ENCODE measurements at regions not wholly inside any gene's neighbourhood (a gene's known extent, or its start where the extent isn't known, plus 50 kb on each side); places are given as distances from the start of the nearest gene placed in this dataset.

GRCh38 chr2:52128081-52128480 lies 1096.1 kb upstream of the NRXN1 start:
- no peak for DNase-seq (ENCODE audit: low read depth)

- DNase-seq (ENCODE audit: low read depth) = no peak
Measured at GRCh38 chr2:52127527-52127926, 1095.6 kb upstream of the NRXN1 start.

- DNase-seq (ENCODE audit: low read depth) = peak; percentile 78
Measured at GRCh38 chr2:52117299-52117698, 1085.4 kb upstream of the NRXN1 start.

GRCh38 chr2:52115750-52116149 lies 1083.8 kb upstream of the NRXN1 start:
- no peak for DNase-seq (ENCODE audit: low read depth)

- peak; percentile 77 for DNase-seq (ENCODE audit: low read depth)
Measured at GRCh38 chr2:52113338-52113737, 1081.4 kb upstream of the NRXN1 start.

GRCh38 chr2:52112141-52112540 lies 1080.2 kb upstream of the NRXN1 start:
- DNase-seq (ENCODE audit: low read depth) = peak; percentile 70

- no peak for DNase-seq (ENCODE audit: low read depth)
Measured at GRCh38 chr2:52107124-52107523, 1075.2 kb upstream of the NRXN1 start.

GRCh38 chr2:52097071-52097470 lies 1065.1 kb upstream of the NRXN1 start:
- DNase-seq (ENCODE audit: low read depth) = peak; percentile 14

GRCh38 chr2:52084759-52085158 lies 1052.8 kb upstream of the NRXN1 start:
- DNase-seq (ENCODE audit: low read depth) = no peak

GRCh38 chr2:52083214-52083613 lies 1051.3 kb upstream of the NRXN1 start:
- no peak for DNase-seq (ENCODE audit: low read depth)

- DNase-seq (ENCODE audit: low read depth) = no peak
Measured at GRCh38 chr2:52082646-52083045, 1050.7 kb upstream of the NRXN1 start.

- no peak for DNase-seq (ENCODE audit: low read depth)
Measured at GRCh38 chr2:52079602-52080001, 1047.7 kb upstream of the NRXN1 start.

- DNase-seq (ENCODE audit: low read depth) = no peak
Measured at GRCh38 chr2:52077159-52077558, 1045.2 kb upstream of the NRXN1 start.

GRCh38 chr2:52074130-52074719 lies 1042.3 kb upstream of the NRXN1 start:
- no peak for DNase-seq (ENCODE audit: low read depth)

- no peak for DNase-seq (ENCODE audit: low read depth)
Measured at GRCh38 chr2:52072949-52073348, 1041.0 kb upstream of the NRXN1 start.

GRCh38 chr2:52070665-52071064 lies 1038.7 kb upstream of the NRXN1 start:
- no peak for DNase-seq (ENCODE audit: low read depth)

GRCh38 chr2:52064234-52064633 lies 1032.3 kb upstream of the NRXN1 start:
- no peak for DNase-seq (ENCODE audit: low read depth)

- no peak for DNase-seq (ENCODE audit: low read depth)
Measured at GRCh38 chr2:52054824-52055223, 1022.9 kb upstream of the NRXN1 start.

GRCh38 chr2:52036853-52037252 lies 1004.9 kb upstream of the NRXN1 start:
- no peak for DNase-seq (ENCODE audit: low read depth)

- DNase-seq (ENCODE audit: low read depth) = no peak
Measured at GRCh38 chr2:52036024-52036423, 1004.1 kb upstream of the NRXN1 start.

GRCh38 chr2:52035391-52035790 lies 1003.5 kb upstream of the NRXN1 start:
- no peak for DNase-seq (ENCODE audit: low read depth)

GRCh38 chr2:52034706-52035105 lies 1002.8 kb upstream of the NRXN1 start:
- no peak for DNase-seq (ENCODE audit: low read depth)

- no peak for DNase-seq (ENCODE audit: low read depth)
Measured at GRCh38 chr2:52022006-52022405, 990.1 kb upstream of the NRXN1 start.

- no peak for DNase-seq (ENCODE audit: low read depth)
Measured at GRCh38 chr2:52017646-52018235, 985.8 kb upstream of the NRXN1 start.
